BJ (cell line): ENCODE measurements at regions not wholly inside any gene's neighbourhood (a gene's known extent, or its start where the extent isn't known, plus 50 kb on each side); places are given as distances from the start of the nearest gene placed in this dataset.

ENCODE experiments used
- CTCF ChIA-PET: fragments of 350-600 bp; formaldehyde crosslinking; extraction: SDS; loops from one replicate; lab custom pipeline; 2021; ENCODE audit warnings: antibody characterized with exemption, inconsistent platforms; lab: Yijun Ruan, JAX
- POLR2A ChIA-PET: fragments of 300-600 bp; sonication (Branson Sonifier 250); formaldehyde crosslinking; extraction: SDS; loops from one replicate; lab custom pipeline; 2021; ENCODE audit warnings: antibody characterized with exemption; lab: Charles Lee
- DNase-seq: peaks from one replicate; pipeline ENCODE4 v3.0.0-alpha.2; 2011; ENCODE audit warnings: low read depth
- H3K27me3 ChIP-seq: 2 replicates; pipeline ENCODE4 v1.6.0; 2011; ENCODE audit warnings: low read length; ENCODE audit not compliant: control insufficient read depth, insufficient read depth
- H3K36me3 ChIP-seq: 2 replicates; pipeline ENCODE4 v1.5.1; 2011; ENCODE audit warnings: low read length; ENCODE audit not compliant: control insufficient read depth, insufficient read depth
- H3K4me3 ChIP-seq: 2 replicates; pipeline ENCODE4 v1.5.1; 2011; ENCODE audit warnings: low read depth, mild to moderate bottlenecking, control low read depth, low read length
- CTCF ChIP-seq: IDR thresholded peaks from 2 replicates; pipeline ENCODE4 v1.5.1; 2011; ENCODE audit warnings: low read depth, mild to moderate bottlenecking, control low read depth, inconsistent platforms, low read length, moderate library complexity; ENCODE audit not compliant: insufficient read depth

DNA sequence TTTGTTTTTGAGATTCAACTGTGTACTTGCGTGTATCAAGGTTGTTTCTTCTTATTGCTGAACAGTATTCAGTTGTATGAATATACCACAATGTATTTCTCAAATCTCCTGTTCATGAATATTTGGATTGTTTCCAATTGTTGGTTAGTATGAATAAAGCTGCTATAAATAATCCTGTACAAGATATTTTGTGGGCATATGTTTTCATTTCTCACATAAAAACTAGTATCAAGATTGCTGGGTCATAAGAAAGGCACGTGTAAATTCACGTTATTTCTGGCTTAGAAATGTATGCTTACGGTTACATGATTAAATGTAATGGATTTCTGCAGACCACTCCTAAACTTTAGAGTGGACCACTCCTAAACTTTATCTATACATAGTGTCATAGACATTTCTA is 96.6 kb downstream of the BTBD3 start:
- H3K36me3 ChIP-seq = no peaks in the 10 kb centered on the region
- TF ChIP-seq CTCF = no peak
- H3K27me3 ChIP-seq = no peaks in the 10 kb centered on the region
- POLR2A ChIA-PET = no interaction called here
- CTCF ChIA-PET = no interaction called here
- H3K4me3 ChIP-seq = no peak overlapping the region
- DNase-seq = no peak

DNA sequence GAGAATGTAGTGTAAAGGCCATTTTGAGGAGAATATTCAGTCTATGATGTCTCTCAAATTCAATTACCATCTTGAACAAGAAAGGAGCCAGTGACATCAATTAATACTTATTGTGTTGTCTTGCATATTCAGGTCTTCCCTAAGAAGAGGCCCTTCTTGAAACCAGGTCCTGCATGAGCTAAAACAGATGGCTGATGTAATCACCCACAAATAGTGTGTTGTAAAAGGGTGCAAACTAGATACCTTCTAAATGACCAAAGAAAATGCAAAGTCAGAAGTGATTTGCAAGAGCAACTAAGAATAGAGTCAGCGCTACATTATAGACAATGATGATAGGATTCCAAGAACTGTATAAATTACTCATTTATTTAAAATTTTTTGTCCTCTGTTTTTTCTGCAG is 97.0 kb downstream of the BTBD3 start:
- no peaks in the 10 kb centered on the region for H3K27me3 ChIP-seq
- CTCF ChIA-PET = interaction anchor here (1.2 kb wide), 1 partner anchor 194 kb away, joined by 3 read pairs; no protein-coding TSS in a partner anchor
- no peak for DNase-seq
- TF ChIP-seq CTCF = no peak
- H3K4me3 ChIP-seq = no peak overlapping the region
- H3K36me3 ChIP-seq = no peaks in the 10 kb centered on the region
- POLR2A ChIA-PET = no interaction called here

DNA sequence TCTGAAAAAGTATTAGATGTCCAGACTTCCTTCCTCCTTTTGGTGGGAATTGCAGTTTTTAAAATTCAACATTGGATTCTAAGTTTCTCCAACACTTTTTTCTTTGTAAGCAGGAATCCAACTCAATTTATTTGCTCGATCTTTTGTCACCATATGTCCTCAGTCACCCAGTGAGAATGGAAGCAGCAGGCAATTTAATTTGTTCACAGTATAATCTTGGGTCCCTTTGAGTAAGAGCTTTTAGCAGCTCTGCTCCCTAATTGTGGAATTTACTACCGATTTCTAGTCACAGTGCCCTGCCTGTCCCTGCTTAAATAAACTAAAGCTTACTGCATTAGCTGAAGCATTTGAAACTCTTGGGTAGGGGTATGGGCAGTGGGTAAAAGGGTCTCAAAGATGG is 98.6 kb downstream of the BTBD3 start:
- no peaks in the 10 kb centered on the region for H3K27me3 ChIP-seq
- no peak for DNase-seq
- no peak for TF ChIP-seq CTCF
- ChIA-PET POLR2A (no interaction called here), CTCF (no interaction called here)
- no peak overlapping the region for H3K4me3 ChIP-seq
- no peaks in the 10 kb centered on the region for H3K36me3 ChIP-seq

- DNase-seq = no peak
- no peaks in the 10 kb centered on the region for H3K36me3 ChIP-seq
- H3K4me3 ChIP-seq = no peak overlapping the region
- TF ChIP-seq CTCF = no peak
- no peaks in the 10 kb centered on the region for H3K27me3 ChIP-seq
- ChIA-PET POLR2A (no interaction called here), CTCF (no interaction called here)
Observed at GRCh38 chr20:12019715-12020114, 102.0 kb downstream of the BTBD3 start.

GRCh38 chr20:12020846-12021245 is 103.2 kb downstream of the BTBD3 start:
- no peak for DNase-seq
- TF ChIP-seq CTCF = no peak
- H3K4me3 ChIP-seq = no peak overlapping the region
- no peaks in the 10 kb centered on the region for H3K36me3 ChIP-seq
- ChIA-PET CTCF (interaction anchor here (1.8 kb wide), 1 partner anchor 9 kb away, joined by 4 read pairs; no protein-coding TSS in a partner anchor), POLR2A (no interaction called here)
- H3K27me3 ChIP-seq = no peaks in the 10 kb centered on the region
